Mesendoderm (in vitro differentiated cells): ENCODE measurements at regions not wholly inside any gene's neighbourhood (a gene's known extent, or its start where the extent isn't known, plus 50 kb on each side); places are given as distances from the start of the nearest gene placed in this dataset.

ENCODE experiments used
- DNase-seq: peaks from one replicate; pipeline ENCODE4 v3.0.0; 2013
- H2AK5ac ChIP-seq: 2 replicates; pipeline ENCODE4 v1.6.1; 2013; ENCODE audit warnings: low read length, inconsistent platforms
- H2BK120ac ChIP-seq: 2 replicates; pipeline ENCODE4 v1.6.1; 2013; ENCODE audit warnings: low read depth, mild to moderate bottlenecking, low read length, moderate library complexity, mixed read lengths
- H2BK15ac ChIP-seq: replicated peaks from 2 replicates; pipeline ENCODE4 v1.6.1; 2013; ENCODE audit warnings: low read depth, mild to moderate bottlenecking, moderate library complexity
- H2BK5ac ChIP-seq: 2 replicates; pipeline ENCODE4 v1.6.1; 2013; ENCODE audit warnings: low read length, inconsistent platforms
- H3K18ac ChIP-seq: 2 replicates; pipeline ENCODE4 v1.6.1; 2013; ENCODE audit warnings: mild to moderate bottlenecking, low read length, mixed read lengths
- H3K23ac ChIP-seq: one replicate; pipeline ENCODE4 v1.6.1; 2013; ENCODE audit warnings: low read length
- H3K27ac ChIP-seq: 2 replicates; pipeline ENCODE4 v1.5.1; 2013; ENCODE audit warnings: low read depth, mild to moderate bottlenecking, inconsistent platforms, low read length, moderate library complexity
- H3K27me3 ChIP-seq: 2 replicates; pipeline ENCODE4 v1.6.1; 2013; ENCODE audit warnings: low read length, control low read depth, mild to moderate bottlenecking, inconsistent platforms; ENCODE audit not compliant: insufficient read depth, poor library complexity
- H3K36me3 ChIP-seq: 2 replicates; pipeline ENCODE4 v1.6.1; 2013; ENCODE audit warnings: low read length, inconsistent platforms; ENCODE audit not compliant: control insufficient read depth, insufficient read depth
- H3K4ac ChIP-seq: one replicate; pipeline ENCODE4 v1.6.1; 2013; ENCODE audit warnings: low read depth, mild to moderate bottlenecking, low read length, moderate library complexity
- H3K4me1 ChIP-seq: 2 replicates; pipeline ENCODE4 v1.6.1; 2013; ENCODE audit warnings: low read depth, low read length, inconsistent platforms; ENCODE audit not compliant: control insufficient read depth
- H3K4me2 ChIP-seq: 2 replicates; pipeline ENCODE4 v1.6.1; 2013; ENCODE audit warnings: low read length
- H3K4me3 ChIP-seq: 2 replicates; pipeline ENCODE4 v1.5.1; 2013; ENCODE audit warnings: mild to moderate bottlenecking, low read length
- H3K56ac ChIP-seq: one replicate; pipeline ENCODE4 v1.6.1; 2013; ENCODE audit warnings: low read length
- H3K79me1 ChIP-seq: 2 replicates; pipeline ENCODE4 v1.6.1; 2013; ENCODE audit warnings: low read length, inconsistent platforms
- H3K79me2 ChIP-seq: 2 replicates; pipeline ENCODE4 v1.6.1; 2013; ENCODE audit warnings: mild to moderate bottlenecking, low read length; ENCODE audit not compliant: control insufficient read depth, insufficient read depth
- H3K9ac ChIP-seq: 2 replicates; pipeline ENCODE4 v1.6.1; 2013; ENCODE audit warnings: low read length, inconsistent platforms
- H4K5ac ChIP-seq: one replicate; pipeline ENCODE4 v1.6.1; 2013; ENCODE audit warnings: low read length
- H4K8ac ChIP-seq: one replicate; pipeline ENCODE4 v1.6.1; 2013; ENCODE audit warnings: low read depth, mild to moderate bottlenecking, control low read depth, low read length, moderate library complexity
- WGBS: extraction: QIAGEN DNeasy Blood & Tissue Kit; methylation state at CpG from one replicate; pipeline ENCODE4 v1.1.7; 2013; ENCODE audit warnings: low lambda C conversion rate, missing lambda C conversion rate; ENCODE audit not compliant: insufficient coverage; ENCODE audit errors: extremely low coverage; 5-methylcytosine and 5-hydroxymethylcytosine counted together

- Histone ChIP-seq H3K56ac (no peak overlapping the region), H3K4ac (no peak overlapping the region), H3K27ac (no peak overlapping the region), H3K36me3 (no peaks in the 10 kb centered on the region), H3K4me1 (no peaks in the 10 kb centered on the region), H3K18ac (no peak overlapping the region), H3K27me3 (no peaks in the 10 kb centered on the region), H3K23ac (no peak overlapping the region), H2BK120ac (no peak overlapping the region), H2BK5ac (no peak overlapping the region), H3K4me2 (no peak overlapping the region), H3K4me3 (no peak overlapping the region), H4K5ac (no peak overlapping the region), H3K79me2 (no peaks in the 10 kb centered on the region), H3K79me1 (no peaks in the 10 kb centered on the region), H4K8ac (no peak overlapping the region), H3K9ac (no peak overlapping the region), H2BK15ac (no peak overlapping the region), H2AK5ac (no peak overlapping the region)
- DNase-seq, result no peak
- no CpG with 5 or more reads among the region's 1 CpG for WGBS
Measured at GRCh38 chr7:84471576-84471975, 277.0 kb upstream of the SEMA3A start.

GRCh38 chr7:84469034-84469433 is 274.4 kb upstream of the SEMA3A start:
- Histone ChIP-seq H3K9ac (no peak overlapping the region), H3K36me3 (no peaks in the 10 kb centered on the region), H3K79me2 (no peaks in the 10 kb centered on the region), H3K18ac (no peak overlapping the region), H2BK15ac (no peak overlapping the region), H2AK5ac (no peak overlapping the region), H2BK120ac (no peak overlapping the region), H3K4me3 (no peak overlapping the region), H3K4ac (no peak overlapping the region), H3K4me1 (no peaks in the 10 kb centered on the region), H3K4me2 (no peak overlapping the region), H4K5ac (no peak overlapping the region), H3K79me1 (no peaks in the 10 kb centered on the region), H4K8ac (no peak overlapping the region), H3K27me3 (no peaks in the 10 kb centered on the region), H3K56ac (no peak overlapping the region), H3K27ac (no peak overlapping the region), H3K23ac (no peak overlapping the region), H2BK5ac (no peak overlapping the region)
- no CpG with 5 or more reads among the region's 3 CpGs for WGBS
- no peak for DNase-seq

GRCh38 chr7:84462259-84462658 is 267.7 kb upstream of the SEMA3A start:
- Histone ChIP-seq H3K27me3 (no peaks in the 10 kb centered on the region), H3K27ac (no peak overlapping the region), H3K79me2 (no peaks in the 10 kb centered on the region), H3K4me3 (no peak overlapping the region), H3K4me1 (no peaks in the 10 kb centered on the region), H3K79me1 (no peaks in the 10 kb centered on the region), H2BK15ac (no peak overlapping the region), H3K4me2 (no peak overlapping the region), H2AK5ac (no peak overlapping the region), H3K36me3 (no peaks in the 10 kb centered on the region), H3K18ac (no peak overlapping the region), H3K56ac (no peak overlapping the region), H4K5ac (no peak overlapping the region), H4K8ac (no peak overlapping the region), H2BK5ac (no peak overlapping the region), H3K4ac (no peak overlapping the region), H3K9ac (no peak overlapping the region), H2BK120ac (no peak overlapping the region), H3K23ac (no peak overlapping the region)
- DNase-seq, result no peak

GRCh38 chr7:84461093-84461492 is 266.5 kb upstream of the SEMA3A start:
- Histone ChIP-seq H3K79me2 (no peaks in the 10 kb centered on the region), H3K18ac (no peak overlapping the region), H2BK5ac (no peak overlapping the region), H3K4me2 (no peak overlapping the region), H4K5ac (no peak overlapping the region), H4K8ac (no peak overlapping the region), H3K4me1 (no peaks in the 10 kb centered on the region), H3K27ac (no peak overlapping the region), H3K23ac (no peak overlapping the region), H3K56ac (no peak overlapping the region), H3K79me1 (no peaks in the 10 kb centered on the region), H2AK5ac (no peak overlapping the region), H2BK120ac (no peak overlapping the region), H3K36me3 (no peaks in the 10 kb centered on the region), H3K9ac (no peak overlapping the region), H3K4ac (no peak overlapping the region), H2BK15ac (no peak overlapping the region), H3K27me3 (no peaks in the 10 kb centered on the region), H3K4me3 (no peak overlapping the region)
- no CpG with 5 or more reads among the region's 2 CpGs for WGBS
- DNase-seq, result no peak

GRCh38 chr7:84455788-84456187 is 261.2 kb upstream of the SEMA3A start:
- H3K4me2 ChIP-seq, result no peak overlapping the region
- WGBS, result no CpG with 5 or more reads among the region's 1 CpG
- no peaks in the 10 kb centered on the region for H3K79me2 ChIP-seq
- no peak overlapping the region for H3K9ac ChIP-seq
- H3K4me1 ChIP-seq, result no peaks in the 10 kb centered on the region
- no peak overlapping the region for H3K4ac ChIP-seq
- H3K18ac ChIP-seq, result no peak overlapping the region
- no peak overlapping the region for H2BK15ac ChIP-seq
- no peak overlapping the region for H4K5ac ChIP-seq
- no peaks in the 10 kb centered on the region for H3K36me3 ChIP-seq
- no peaks in the 10 kb centered on the region for H3K27me3 ChIP-seq
- no peak overlapping the region for H3K23ac ChIP-seq
- no peak overlapping the region for H3K56ac ChIP-seq
- H2BK120ac ChIP-seq, result no peak overlapping the region
- no peak for DNase-seq
- H3K4me3 ChIP-seq, result no peak overlapping the region
- H2BK5ac ChIP-seq, result no peak overlapping the region
- H3K79me1 ChIP-seq, result no peaks in the 10 kb centered on the region
- H3K27ac ChIP-seq, result no peak overlapping the region
- H4K8ac ChIP-seq, result no peak overlapping the region
- H2AK5ac ChIP-seq, result no peak overlapping the region

- no peak overlapping the region for H3K27ac ChIP-seq
- H3K79me2 ChIP-seq, result no peaks in the 10 kb centered on the region
- no peak overlapping the region for H2AK5ac ChIP-seq
- no peaks in the 10 kb centered on the region for H3K36me3 ChIP-seq
- no peak overlapping the region for H2BK5ac ChIP-seq
- no peak overlapping the region for H2BK15ac ChIP-seq
- H3K4me2 ChIP-seq, result no peak overlapping the region
- no peak overlapping the region for H4K8ac ChIP-seq
- no peaks in the 10 kb centered on the region for H3K79me1 ChIP-seq
- H2BK120ac ChIP-seq, result no peak overlapping the region
- no peaks in the 10 kb centered on the region for H3K4me1 ChIP-seq
- H3K18ac ChIP-seq, result no peak overlapping the region
- H3K4ac ChIP-seq, result no peak overlapping the region
- H3K9ac ChIP-seq, result no peak overlapping the region
- no peak overlapping the region for H3K23ac ChIP-seq
- H4K5ac ChIP-seq, result no peak overlapping the region
- H3K27me3 ChIP-seq, result no peaks in the 10 kb centered on the region
- no peak overlapping the region for H3K56ac ChIP-seq
- no peak for DNase-seq
- no peak overlapping the region for H3K4me3 ChIP-seq
Measured at GRCh38 chr7:84454174-84454959, 259.8 kb upstream of the SEMA3A start.
